H1 (cell line): ENCODE measurements at regions not wholly inside any gene's neighbourhood (a gene's known extent, or its start where the extent isn't known, plus 50 kb on each side); places are given as distances from the start of the nearest gene placed in this dataset.

Experiments
- CHD2 ChIP-seq: IDR thresholded peaks from 2 replicates; pipeline ENCODE4 v1.6.1; 2012; ENCODE audit warnings: low read length, improper control_type of control experiment
- CHD7 ChIP-seq: fragments of 300-600 bp; sonication (generic); IDR thresholded peaks from 2 replicates; pipeline ENCODE4 v1.7.1; 2012; ENCODE audit warnings: low read length, moderate library complexity, mild to moderate bottlenecking, inconsistent platforms; ENCODE audit not compliant: insufficient replicate concordance
- CTBP2 ChIP-seq: IDR thresholded peaks from 2 replicates; pipeline ENCODE4 v1.7.0; 2011; ENCODE audit warnings: borderline replicate concordance, mild to moderate bottlenecking, moderate library complexity, mixed read lengths, low read length; ENCODE audit not compliant: insufficient read depth, insufficient read length
- HDAC6 ChIP-seq: IDR thresholded peaks from one replicate; pipeline ENCODE4 v1.7.1; 2012; ENCODE audit warnings: low read depth, mild to moderate bottlenecking, inconsistent platforms, low read length, moderate library complexity
- PHF8 ChIP-seq: fragments of 200-600 bp; sonication (generic); conservative IDR thresholded peaks from 2 replicates; pipeline ENCODE4 v1.7.1; 2012; ENCODE audit warnings: low read depth, mild to moderate bottlenecking, inconsistent platforms, low read length, moderate library complexity
- RAD21 ChIP-seq, 2 experiments: IDR thresholded peaks in 1 of 2; conservative IDR thresholded peaks in 1 of 2; 2 replicates each; pipeline ENCODE4 v1.6.1; 2011; ENCODE audit warnings: low read depth in 2 of 2, low read length in 2 of 2, improper control_type of control experiment in 1 of 2, inconsistent platforms in 1 of 2, mild to moderate bottlenecking in 1 of 2, moderate library complexity in 1 of 2
- RNF2 ChIP-seq: fragments of 200-900, 300-1000 bp; sonication (generic); IDR thresholded peaks from 2 replicates; pipeline ENCODE4 v1.7.1; 2016; ENCODE audit warnings: borderline replicate concordance, low read depth, mild to moderate bottlenecking, antibody characterized with exemption, low read length; ENCODE audit not compliant: poor library complexity, severe bottlenecking; ENCODE audit errors: missing control alignments
- SIN3A ChIP-seq, 2 experiments: IDR thresholded peaks in 1 of 2; conservative IDR thresholded peaks in 1 of 2; 2 replicates each; pipeline ENCODE4 v1.6.1; 2011 to 2012; ENCODE audit warnings: low read length in 2 of 2, improper control_type of control experiment in 1 of 2, low read depth in 1 of 2, mild to moderate bottlenecking in 1 of 2
- TAF7 ChIP-seq: optimal IDR thresholded peaks from 2 replicates; pipeline ENCODE3; 2011; ENCODE audit warnings: low read depth, mild to moderate bottlenecking, inconsistent platforms, low read length, moderate library complexity, borderline replicate concordance

- no peak for TF ChIP-seq CHD7
- TF ChIP-seq CHD2, result no peak
- no peak for TF ChIP-seq RNF2
- TF ChIP-seq PHF8, result no peak
- no peak for TF ChIP-seq TAF7
- TF ChIP-seq RAD21 (IDR thresholded peaks at IDR 0.05 in 1 of 2, conservative IDR thresholded peaks at IDR 0.05 in 1 of 2; ENCODE audit: low read depth in 2 of 2, low read length in 2 of 2), result no peak
- TF ChIP-seq SIN3A (conservative IDR thresholded peaks at IDR 0.05 in 1 of 2, IDR thresholded peaks at IDR 0.05 in 1 of 2; ENCODE audit: low read depth in 1 of 2, low read length in 2 of 2), result no peak
- TF ChIP-seq HDAC6, result no peak
- TF ChIP-seq CTBP2, result no peak
These were observed 258.3 kb upstream of the NAV3 start (continued) for GRCh38 chr12:77572371-77572770.
